ENCODE measurements at regions not wholly inside any gene's neighbourhood (a gene's known extent, or its start where the extent isn't known, plus 50 kb on each side); places are given as distances from the start of the nearest gene placed in this dataset.
A peak's percentile ranks its signal among the peaks of the same experiment; 100 is the strongest.

- DNase-seq, result no peak
These were observed 96.1 kb upstream of the NR3C1 start for GRCh38 chr5:143499480-143500114.

GRCh38 chr5:143498821-143499220, 95.3 kb upstream of the NR3C1 start:
- no peak for DNase-seq

GRCh38 chr5:143497749-143498148, 94.3 kb upstream of the NR3C1 start:
- DNase-seq, result no peak

GRCh38 chr5:143496943-143497342, 93.5 kb upstream of the NR3C1 start:
- no peak for DNase-seq

- DNase-seq, result no peak
These were observed 92.4 kb upstream of the NR3C1 start for GRCh38 chr5:143495821-143496275.

- DNase-seq, result no peak
These were observed 91.6 kb upstream of the NR3C1 start for GRCh38 chr5:143495110-143495509.

- no peak for DNase-seq
These were observed 91.1 kb upstream of the NR3C1 start for GRCh38 chr5:143494595-143494994.

GRCh38 chr5:143494162-143494561, 90.7 kb upstream of the NR3C1 start:
- no peak for DNase-seq

GRCh38 chr5:143492783-143493182, 89.3 kb upstream of the NR3C1 start:
- no peak for DNase-seq

GRCh38 chr5:143491646-143492045, 88.2 kb upstream of the NR3C1 start:
- DNase-seq, result no peak

- no peak for DNase-seq
These were observed 84.9 kb upstream of the NR3C1 start for GRCh38 chr5:143488381-143488780.

- DNase-seq, result no peak
These were observed 81.1 kb upstream of the NR3C1 start for GRCh38 chr5:143484601-143485000.

GRCh38 chr5:143481697-143482531, 78.4 kb upstream of the NR3C1 start:
- DNase-seq, result no peak

- DNase-seq, result no peak
These were observed 76.5 kb upstream of the NR3C1 start for GRCh38 chr5:143480001-143480400.

- DNase-seq, result no peak
These were observed 75.9 kb upstream of the NR3C1 start for GRCh38 chr5:143479394-143479793.

- DNase-seq, result no peak
These were observed 73.2 kb upstream of the NR3C1 start for GRCh38 chr5:143476601-143477211.

GRCh38 chr5:143474616-143475015, 71.1 kb upstream of the NR3C1 start:
- DNase-seq, result no peak

- no peak for DNase-seq
These were observed 70.0 kb upstream of the NR3C1 start for GRCh38 chr5:143473481-143473880.

- no peak for DNase-seq
These were observed 69.1 kb upstream of the NR3C1 start for GRCh38 chr5:143472576-143472975.

- DNase-seq, result peak in 1 of 51 donors; percentile 0
These were observed 68.4 kb upstream of the NR3C1 start for GRCh38 chr5:143471666-143472464.

- DNase-seq, result no peak
These were observed 67.6 kb upstream of the NR3C1 start for GRCh38 chr5:143471041-143471509.

GRCh38 chr5:143470120-143470519, 66.6 kb upstream of the NR3C1 start:
- DNase-seq, result no peak
